Tibial nerve (tissue), 4 donors: ENCODE measurements at regions not wholly inside any gene's neighbourhood (a gene's known extent, or its start where the extent isn't known, plus 50 kb on each side); places are given as distances from the start of the nearest gene placed in this dataset.

Source experiments
- DNase-seq, 2 donors: peaks; one replicate each; pipeline ENCODE4 v3.0.0-alpha.2; 2019; ENCODE audit warnings: low spot score in 2 of 2
- H3K27ac ChIP-seq, 4 donors: fragments of 200-600 bp; sonication (generic) in 3 of 4; one replicate each; pipeline ENCODE4 v1.5.1; 2017 to 2019; ENCODE audit warnings: mild to moderate bottlenecking in 1 of 4
- H3K27me3 ChIP-seq, 2 donors: fragments of 200-600 bp; sonication (generic) in 1 of 2; one replicate each; pipeline versions ENCODE4 v1.5.1 to v1.6.0; 2017 to 2019
- H3K36me3 ChIP-seq, 3 donors: fragments of 200-600 bp; sonication (generic); one replicate each; pipeline ENCODE4 v1.5.1; 2018 to 2019
- H3K4me1 ChIP-seq, 4 donors: fragments of 200-600 bp; sonication (generic) in 3 of 4; one replicate each; pipeline ENCODE4 v1.5.1; 2017 to 2019
- H3K4me3 ChIP-seq, 4 donors: fragments of 200-600 bp; sonication (generic) in 3 of 4; one replicate each; pipeline ENCODE4 v1.5.1; 2017 to 2019; ENCODE audit warnings: mild to moderate bottlenecking in 1 of 4, moderate library complexity in 1 of 4
- H3K9me3 ChIP-seq, 4 donors: fragments of 200-600 bp; sonication (generic) in 3 of 4; one replicate each; pipeline ENCODE4 v1.5.1; 2017 to 2019
- CTCF ChIP-seq, 5 experiments: fragments of 200-600 bp in 3 of 5; fragments of 450-650 bp in 2 of 5; sonication (generic) in 3 of 5; IDR thresholded peaks; one replicate each; pipeline ENCODE4 v1.5.1; 2016 to 2019; ENCODE audit warnings: antibody characterized with exemption in 5 of 5, mild to moderate bottlenecking in 3 of 5, moderate library complexity in 2 of 5
- EP300 ChIP-seq, 2 donors: sonication (generic); formaldehyde crosslinking; IDR thresholded peaks; one replicate each; pipeline ENCODE4 v1.6.1; 2017; ENCODE audit warnings: antibody characterized with exemption in 2 of 2, mild to moderate bottlenecking in 1 of 2
- POLR2A ChIP-seq, 2 donors: fragments of 450-650 bp; IDR thresholded peaks; one replicate each; pipeline ENCODE4 v1.6.1; 2017; ENCODE audit warnings: antibody characterized with exemption in 2 of 2, mild to moderate bottlenecking in 2 of 2, moderate library complexity in 2 of 2
- WGBS, 2 donors: methylation state at CpG; one replicate each; pipeline ENCODE4 v1.1.5; 2018; 5-methylcytosine and 5-hydroxymethylcytosine counted together

- Histone ChIP-seq H3K4me3 (no peak overlapping the region), H3K4me1 (peaks cover 0 to 10% (median 0%) of the 10 kb centered on the region in 4 donors), H3K27me3 (no peaks in the 10 kb centered on the region), H3K36me3 (no peaks in the 10 kb centered on the region), H3K27ac (no peak overlapping the region), H3K9me3 (peaks cover 0 to 4% (median 0%) of the 10 kb centered on the region in 4 donors)
- TF ChIP-seq POLR2A (IDR thresholded peaks at IDR 0.05) = no peak
- no peak for TF ChIP-seq CTCF (IDR thresholded peaks at IDR 0.05)
- no peak for TF ChIP-seq EP300 (IDR thresholded peaks at IDR 0.05)
- WGBS, 2 donors = 65 to 72% methylated on average over 11 to 13 of the region's 13 CpGs
- no peak for DNase-seq
These were observed 232.1 kb upstream of the COPS8 start for GRCh38 chr2:236853585-236854051.

- Histone ChIP-seq H3K4me1 (peaks cover 0 to 10% (median 0%) of the 10 kb centered on the region in 4 donors), H3K27me3 (no peaks in the 10 kb centered on the region), H3K4me3 (no peak overlapping the region), H3K9me3 (peaks cover 0 to 9% (median 0%) of the 10 kb centered on the region in 4 donors), H3K36me3 (no peaks in the 10 kb centered on the region), H3K27ac (no peak overlapping the region)
- TF ChIP-seq CTCF (IDR thresholded peaks at IDR 0.05) (no peak), EP300 (IDR thresholded peaks at IDR 0.05) (no peak), POLR2A (IDR thresholded peaks at IDR 0.05) (no peak)
- DNase-seq = no peak
- WGBS, 2 donors = 97 to 98% methylated on average over 9 of the region's 9 CpGs
These were observed 230.4 kb upstream of the COPS8 start for GRCh38 chr2:236855176-236855865.

- no peak for DNase-seq
- peaks cover 0 to 9% (median 0%) of the 10 kb centered on the region in 4 donors for H3K9me3 ChIP-seq
- WGBS, 2 donors = 74 to 77% methylated on average over 22 of the region's 22 CpGs
- H3K36me3 ChIP-seq = no peaks in the 10 kb centered on the region
- H3K27ac ChIP-seq = no peak overlapping the region
- no peak for TF ChIP-seq CTCF (IDR thresholded peaks at IDR 0.05)
- TF ChIP-seq POLR2A (IDR thresholded peaks at IDR 0.05) = no peak
- no peak for TF ChIP-seq EP300 (IDR thresholded peaks at IDR 0.05)
- H3K4me3 ChIP-seq = no peak overlapping the region
- peaks cover 0 to 10% (median 0%) of the 10 kb centered on the region in 4 donors for H3K4me1 ChIP-seq
- H3K27me3 ChIP-seq = no peaks in the 10 kb centered on the region
These were observed 229.5 kb upstream of the COPS8 start for GRCh38 chr2:236855866-236856847.

GRCh38 chr2:236856848-236857235, 228.8 kb upstream of the COPS8 start:
- TF ChIP-seq POLR2A (IDR thresholded peaks at IDR 0.05) (no peak), EP300 (IDR thresholded peaks at IDR 0.05) (no peak), CTCF (IDR thresholded peaks at IDR 0.05) (no peak)
- H3K27me3 ChIP-seq = no peaks in the 10 kb centered on the region
- peaks cover 0 to 10% (median 0%) of the 10 kb centered on the region in 4 donors for H3K4me1 ChIP-seq
- WGBS, 2 donors = 46 to 54% methylated on average over 3 of the region's 3 CpGs
- H3K9me3 ChIP-seq = peaks cover 0 to 9% (median 0%) of the 10 kb centered on the region in 4 donors
- no peak for DNase-seq
- H3K36me3 ChIP-seq = no peaks in the 10 kb centered on the region
- H3K4me3 ChIP-seq = no peak overlapping the region
- no peak overlapping the region for H3K27ac ChIP-seq
